WTC11 (cell line): ENCODE measurements at regions not wholly inside any gene's neighbourhood (a gene's known extent, or its start where the extent isn't known, plus 50 kb on each side); places are given as distances from the start of the nearest gene placed in this dataset.

Experiments used
- ATAC-seq: fragments of 200-7000 bp; cut with Tn5 transposase; 2 replicates; pipeline ENCODE4 v1.10.0; 2021; ENCODE audit warnings: mild to moderate bottlenecking, moderate library complexity
- CTCF ChIA-PET: fragments of 300-600 bp; sonication (Branson Sonifier 250); formaldehyde crosslinking; loops from one replicate; lab custom pipeline; 2021; ENCODE audit warnings: antibody characterized with exemption; lab: Charles Lee
- POLR2A ChIA-PET: fragments of 350-600 bp; sonication (Branson Sonifier 250); formaldehyde crosslinking; loops from one replicate; lab custom pipeline; 2021; ENCODE audit warnings: antibody characterized with exemption; lab: Charles Lee
- DNase-seq: peaks from one replicate; pipeline ENCODE4 v3.0.0; 2021; ENCODE audit warnings: low spot score
- H3K27ac Mint-ChIP-seq: 2 replicates; pipeline ENCODE4 v1.8.0; 2021; ENCODE audit warnings: mixed read lengths
- H3K27me3 Mint-ChIP-seq: 2 replicates; pipeline ENCODE4 v1.8.0; 2021; ENCODE audit warnings: low read depth, mild to moderate bottlenecking, moderate library complexity, mixed read lengths
- H3K36me3 Mint-ChIP-seq: 2 replicates; pipeline ENCODE4 v1.8.0; 2021; ENCODE audit warnings: mixed read lengths
- H3K4me1 Mint-ChIP-seq: 2 replicates; pipeline ENCODE4 v1.8.0; 2022; ENCODE audit warnings: mixed read lengths
- H3K4me3 Mint-ChIP-seq: 2 replicates; pipeline ENCODE4 v1.8.0; 2021; ENCODE audit warnings: mild to moderate bottlenecking, moderate library complexity, mixed read lengths
- H3K9me3 Mint-ChIP-seq: 2 replicates; pipeline ENCODE4 v1.8.0; 2021; ENCODE audit warnings: mixed read lengths
- AFF4 ChIP-seq: sonication (generic); formaldehyde crosslinking; IDR thresholded peaks from 2 replicates; pipeline ENCODE4 v1.8.1; 2023; ENCODE audit warnings: mild to moderate bottlenecking, missing genetic modification reagents, borderline replicate concordance
- ARID4B ChIP-seq: sonication (generic); formaldehyde crosslinking; IDR thresholded peaks from 2 replicates; pipeline ENCODE4 v1.8.0; 2023; ENCODE audit warnings: missing genetic modification reagents, mild to moderate bottlenecking, borderline replicate concordance
- CDX4 ChIP-seq: fragments of 250-450 bp; sonication (Bioruptor Pico); IDR thresholded peaks from 2 replicates; pipeline ENCODE4 v1.9.0; 2021; ENCODE audit warnings: moderate library complexity, mild to moderate bottlenecking, inconsistent platforms, borderline replicate concordance
- CREB1 ChIP-seq: sonication (generic); formaldehyde crosslinking; IDR thresholded peaks from 2 replicates; pipeline ENCODE4 v1.8.0; 2023; ENCODE audit warnings: mild to moderate bottlenecking, missing genetic modification reagents
- E2F1 ChIP-seq: sonication (generic); formaldehyde crosslinking; IDR thresholded peaks from 2 replicates; pipeline ENCODE4 v1.8.0; 2022; ENCODE audit warnings: mild to moderate bottlenecking, missing genetic modification reagents
- FOXJ3 ChIP-seq: sonication (generic); formaldehyde crosslinking; IDR thresholded peaks from 2 replicates; pipeline ENCODE4 v1.9.0; 2021; ENCODE audit warnings: missing genetic modification reagents, mild to moderate bottlenecking, borderline replicate concordance
- FOXP1 ChIP-seq: sonication (generic); formaldehyde crosslinking; IDR thresholded peaks from 2 replicates; pipeline ENCODE4 v1.8.0; 2022; ENCODE audit warnings: missing genetic modification reagents, mild to moderate bottlenecking, moderate library complexity, borderline replicate concordance
- GRHL2 ChIP-seq: fragments of 250-450 bp; sonication (Bioruptor Pico); IDR thresholded peaks from 2 replicates; pipeline ENCODE4 v1.8.0; 2022; ENCODE audit warnings: mild to moderate bottlenecking, moderate library complexity; ENCODE audit not compliant: insufficient replicate concordance, severe bottlenecking
- HMGXB4 ChIP-seq: sonication (generic); formaldehyde crosslinking; IDR thresholded peaks from 2 replicates; pipeline ENCODE4 v1.8.1; 2023; ENCODE audit warnings: mild to moderate bottlenecking, moderate library complexity, missing genetic modification reagents
- JAZF1 ChIP-seq: fragments of 250-450 bp; sonication (Bioruptor Pico); IDR thresholded peaks from 2 replicates; pipeline ENCODE4 v1.9.0; 2021; ENCODE audit warnings: moderate library complexity, mild to moderate bottlenecking, inconsistent platforms
- MAX ChIP-seq: sonication (generic); formaldehyde crosslinking; IDR thresholded peaks from 2 replicates; pipeline ENCODE4 v1.8.0; 2022; ENCODE audit warnings: mild to moderate bottlenecking, missing genetic modification reagents
- MLX ChIP-seq: sonication (generic); formaldehyde crosslinking; IDR thresholded peaks from 2 replicates; pipeline ENCODE4 v1.8.1; 2023; ENCODE audit warnings: mild to moderate bottlenecking, missing genetic modification reagents, moderate library complexity
- USF1 ChIP-seq: sonication (generic); formaldehyde crosslinking; IDR thresholded peaks from 2 replicates; pipeline ENCODE4 v1.8.0; 2022; ENCODE audit warnings: mild to moderate bottlenecking, missing genetic modification reagents
- ZNF281 ChIP-seq: sonication (generic); formaldehyde crosslinking; IDR thresholded peaks from 2 replicates; pipeline ENCODE4 v1.8.0; 2023; ENCODE audit warnings: mild to moderate bottlenecking, missing genetic modification reagents

GRCh38 chr12:67426067-67426466 is 156.9 kb downstream of the CAND1 start (continued):
- TF ChIP-seq AFF4 (CRISPR knock-in tag): no peak
- no peak for TF ChIP-seq CREB1 (CRISPR knock-in tag)
- TF ChIP-seq MAX: no peak
- TF ChIP-seq E2F1: no peak

- Mint-ChIP-seq H3K27ac (no peak overlapping the region), H3K4me1 (peaks cover 14% of the 10 kb centered on the region), H3K4me3 (no peak overlapping the region), H3K36me3 (no peaks in the 10 kb centered on the region), H3K9me3 (peaks cover 3% of the 10 kb centered on the region; the same call in 1 of the 2 replicates), H3K27me3 (no peaks in the 10 kb centered on the region)
- TF ChIP-seq FOXJ3 (CRISPR knock-in tag) (no peak), HMGXB4 (CRISPR knock-in tag) (no peak), ARID4B (CRISPR knock-in tag) (no peak), MLX (CRISPR knock-in tag) (no peak)
- ChIA-PET POLR2A (no interaction called here), CTCF (no interaction called here)
- DNase-seq: no peak
- no peak for ATAC-seq
These were observed 158.2 kb downstream of the CAND1 start for GRCh38 chr12:67427336-67427735.

- no peak for ATAC-seq
- H3K27me3 Mint-ChIP-seq: no peaks in the 10 kb centered on the region
- no peak for DNase-seq
- ChIA-PET POLR2A (no interaction called here), CTCF (no interaction called here)
- peaks cover 14% of the 10 kb centered on the region for H3K4me1 Mint-ChIP-seq
- no peak overlapping the region for H3K4me3 Mint-ChIP-seq
- no peak overlapping the region for H3K27ac Mint-ChIP-seq
- H3K9me3 Mint-ChIP-seq: peaks cover 3% of the 10 kb centered on the region; the same call in 1 of the 2 replicates
- H3K36me3 Mint-ChIP-seq: no peaks in the 10 kb centered on the region
- TF ChIP-seq ZNF281 (CRISPR knock-in tag) (no peak), GRHL2 (no peak), FOXP1 (CRISPR knock-in tag) (no peak), USF1 (CRISPR knock-in tag) (no peak), JAZF1 (CRISPR knock-in tag) (no peak), CDX4 (CRISPR knock-in tag) (no peak), MLX (CRISPR knock-in tag) (no peak)
These were observed 159.3 kb downstream of the CAND1 start for GRCh38 chr12:67428431-67428830.
